H7 (cell line): ENCODE measurements at regions not wholly inside any gene's neighbourhood (a gene's known extent, or its start where the extent isn't known, plus 50 kb on each side); places are given as distances from the start of the nearest gene placed in this dataset.

Experiments
- DNase-seq: peaks from one replicate; pipeline ENCODE4 v3.0.0; 2012
- H3K27me3 ChIP-seq: 2 replicates; pipeline ENCODE4 v1.6.0; 2011; ENCODE audit warnings: mild to moderate bottlenecking, low read length; ENCODE audit not compliant: control insufficient read depth, insufficient read depth
- H3K36me3 ChIP-seq: replicated peaks from 2 replicates; pipeline ENCODE4 v1.5.1; 2011; ENCODE audit warnings: low read length; ENCODE audit not compliant: control insufficient read depth, insufficient read depth
- H3K4me3 ChIP-seq: 2 replicates; pipeline ENCODE4 v1.5.1; 2011; ENCODE audit warnings: low read depth, mild to moderate bottlenecking, control low read depth, low read length, moderate library complexity; ENCODE audit not compliant: insufficient read depth

DNA sequence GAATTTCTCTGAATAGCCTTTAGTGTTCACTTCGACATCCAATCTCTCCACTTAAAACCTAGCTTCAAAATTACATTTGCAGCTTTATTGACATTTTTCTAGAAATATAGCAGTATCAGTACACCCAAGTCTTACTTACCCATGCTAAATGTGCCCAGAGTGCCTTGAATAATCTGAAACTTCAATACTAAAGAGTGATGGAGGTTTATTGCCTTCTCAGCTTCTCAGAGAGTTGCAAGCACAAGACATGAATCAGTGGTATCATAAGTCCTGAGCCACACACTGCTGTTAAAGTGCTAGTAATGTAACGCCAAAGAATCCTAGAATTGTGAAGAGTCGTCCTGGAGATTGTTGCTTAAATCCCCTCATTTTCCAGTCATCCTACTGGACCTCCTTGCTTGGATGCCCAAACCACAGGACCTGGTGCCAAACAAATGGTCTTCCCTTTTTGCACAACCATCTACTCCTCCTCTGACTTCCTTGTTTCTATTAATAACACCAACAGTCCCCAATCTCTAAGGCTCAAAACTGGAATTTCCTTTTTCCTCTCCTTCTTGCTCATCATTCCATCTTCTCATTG, 83.2 kb upstream of the SPATS2L start:
- Histone ChIP-seq H3K36me3 (no peaks in the 10 kb centered on the region), H3K27me3 (no peaks in the 10 kb centered on the region), H3K4me3 (no peak overlapping the region)
- no peak for DNase-seq

- Histone ChIP-seq H3K27me3 (no peaks in the 10 kb centered on the region), H3K36me3 (no peaks in the 10 kb centered on the region), H3K4me3 (no peak overlapping the region)
- no peak for DNase-seq
These were observed 80.5 kb upstream of the SPATS2L start for GRCh38 chr2:200225951-200226350.

- no peak for DNase-seq
These were observed 79.8 kb upstream of the SPATS2L start for GRCh38 chr2:200226451-200227426.

GRCh38 chr2:200230716-200231115, 75.8 kb upstream of the SPATS2L start:
- no peaks in the 10 kb centered on the region for H3K36me3 ChIP-seq
- H3K4me3 ChIP-seq: no peak overlapping the region
- H3K27me3 ChIP-seq: no peaks in the 10 kb centered on the region
- DNase-seq: no peak

More at GRCh38 chr2:200226451-200227426, 79.8 kb upstream of the SPATS2L start:
- Histone ChIP-seq H3K27me3 (no peaks in the 10 kb centered on the region), H3K36me3 (no peaks in the 10 kb centered on the region), H3K4me3 (no peak overlapping the region)

DNA sequence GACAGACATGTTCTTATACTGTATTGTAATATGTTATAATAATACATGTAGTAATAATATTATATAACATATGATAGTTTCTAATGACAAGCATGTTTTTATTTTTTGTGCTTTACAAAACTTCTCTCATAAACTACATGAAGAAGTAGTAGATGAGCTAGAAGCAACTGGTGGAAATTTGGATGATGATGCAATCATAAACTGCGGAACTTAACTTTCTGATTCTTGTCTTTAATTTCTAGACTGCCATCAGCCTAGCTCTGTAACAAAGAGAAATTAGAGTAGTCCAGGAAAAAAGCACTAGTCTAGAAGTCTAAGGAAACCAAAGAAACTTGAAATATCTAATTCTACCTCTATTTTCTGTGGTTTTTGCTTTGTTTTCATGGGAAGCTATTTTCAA, 71.0 kb upstream of the SPATS2L start:
- no peak for DNase-seq
- H3K36me3 ChIP-seq: no peaks in the 10 kb centered on the region
- H3K4me3 ChIP-seq: no peak overlapping the region
- no peaks in the 10 kb centered on the region for H3K27me3 ChIP-seq

GRCh38 chr2:200239216-200239615, 67.3 kb upstream of the SPATS2L start:
- no peaks in the 10 kb centered on the region for H3K36me3 ChIP-seq
- H3K27me3 ChIP-seq: no peaks in the 10 kb centered on the region
- H3K4me3 ChIP-seq: no peak overlapping the region
- DNase-seq: no peak

- no peak for DNase-seq
- no peaks in the 10 kb centered on the region for H3K27me3 ChIP-seq
- H3K36me3 ChIP-seq: no peaks in the 10 kb centered on the region
- H3K4me3 ChIP-seq: no peak overlapping the region
These were observed 63.9 kb upstream of the SPATS2L start for GRCh38 chr2:200242570-200242969.

GRCh38 chr2:200243441-200243840, 63.1 kb upstream of the SPATS2L start:
- DNase-seq: no peak
- H3K27me3 ChIP-seq: no peaks in the 10 kb centered on the region
- H3K36me3 ChIP-seq: no peaks in the 10 kb centered on the region
- no peak overlapping the region for H3K4me3 ChIP-seq

DNA sequence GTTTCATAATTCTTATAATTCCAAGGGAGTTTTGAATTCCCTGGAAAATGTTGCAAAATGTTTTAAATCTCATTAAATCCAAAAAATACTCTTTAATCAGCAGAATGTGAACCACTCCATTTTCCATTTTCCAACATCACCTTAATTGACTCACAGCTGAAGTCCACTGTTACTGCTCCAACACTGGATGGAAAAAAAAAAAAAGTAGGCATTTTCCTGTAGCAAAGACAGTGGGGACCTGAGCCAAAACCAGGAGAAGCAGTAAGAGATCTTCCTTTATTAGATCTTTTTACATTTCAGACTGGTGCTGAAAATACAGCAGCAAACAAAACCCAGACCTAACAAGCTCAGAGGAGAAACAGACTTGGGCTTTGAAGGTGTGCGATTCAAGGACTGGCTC, 62.4 kb upstream of the SPATS2L start:
- no peak for DNase-seq
- Histone ChIP-seq H3K27me3 (no peaks in the 10 kb centered on the region), H3K36me3 (no peaks in the 10 kb centered on the region), H3K4me3 (no peak overlapping the region)

DNA sequence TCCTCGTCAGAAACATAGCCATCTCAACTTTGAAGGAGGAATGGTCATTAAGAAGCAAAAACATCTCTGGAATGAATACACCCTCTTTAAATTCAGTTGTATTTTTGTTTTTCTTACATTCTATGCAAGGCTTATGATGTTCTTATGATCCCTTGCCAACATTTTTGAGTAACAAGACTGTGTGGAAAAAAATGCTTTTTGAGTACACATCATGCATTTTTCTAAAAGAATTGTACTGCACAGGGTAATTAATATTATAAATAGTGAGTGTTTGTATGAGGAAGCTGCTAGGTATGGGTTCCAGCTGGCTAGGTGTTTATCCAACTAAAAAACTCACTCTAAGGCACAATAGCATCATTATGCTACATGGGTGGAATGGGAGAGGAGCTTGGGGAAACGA, 59.0 kb upstream of the SPATS2L start:
- Histone ChIP-seq H3K36me3 (no peaks in the 10 kb centered on the region), H3K27me3 (no peaks in the 10 kb centered on the region), H3K4me3 (no peak overlapping the region)
- DNase-seq: no peak

GRCh38 chr2:200252265-200253067, 54.0 kb upstream of the SPATS2L start:
- H3K4me3 ChIP-seq: no peak overlapping the region
- DNase-seq: no peak
- no peaks in the 10 kb centered on the region for H3K27me3 ChIP-seq
- no peaks in the 10 kb centered on the region for H3K36me3 ChIP-seq

- Histone ChIP-seq H3K36me3 (no peaks in the 10 kb centered on the region), H3K4me3 (no peak overlapping the region), H3K27me3 (no peaks in the 10 kb centered on the region)
- DNase-seq: no peak
These were observed 52.9 kb upstream of the SPATS2L start for GRCh38 chr2:200253639-200254038.

- DNase-seq: no peak
- Histone ChIP-seq H3K4me3 (no peak overlapping the region), H3K36me3 (no peaks in the 10 kb centered on the region), H3K27me3 (no peaks in the 10 kb centered on the region)
These were observed 51.7 kb upstream of the SPATS2L start for GRCh38 chr2:200254773-200255172.

DNA sequence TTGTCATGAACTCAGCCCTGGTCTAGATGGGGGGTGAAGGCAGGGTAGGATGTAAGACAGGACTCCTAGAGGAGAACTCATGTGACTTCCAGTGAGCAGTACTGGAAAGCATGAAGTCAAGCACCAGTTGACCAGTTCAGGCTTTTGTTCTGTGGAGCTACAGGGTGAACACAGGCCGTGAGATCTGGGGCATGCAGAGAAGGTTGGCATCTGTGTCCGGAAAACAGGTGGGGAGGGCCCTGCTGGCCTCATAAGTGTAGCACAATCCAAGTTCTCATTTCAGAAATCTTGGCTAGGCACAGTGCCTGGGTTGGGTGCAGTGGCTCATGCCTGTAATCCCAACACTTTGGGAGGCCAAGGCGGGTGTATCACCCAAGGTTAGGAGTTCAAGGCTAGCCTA, 50.9 kb upstream of the SPATS2L start:
- DNase-seq: no peak
- H3K4me3 ChIP-seq: no peak overlapping the region
- H3K36me3 ChIP-seq: no peaks in the 10 kb centered on the region
- H3K27me3 ChIP-seq: no peaks in the 10 kb centered on the region
